Smooth muscle cell (in vitro differentiated cells): ENCODE measurements at regions not wholly inside any gene's neighbourhood (a gene's known extent, or its start where the extent isn't known, plus 50 kb on each side); places are given as distances from the start of the nearest gene placed in this dataset.

Experiments used
- DNase-seq: peaks from one replicate; lab custom pipeline; 2025; ENCODE audit not compliant: unreplicated experiment; lab: John Stamatoyannopoulos, UW
- H2AFZ ChIP-seq: fragments of 200-600 bp; sonication (generic); 2 replicates; pipeline ENCODE4 v1.6.0; 2016; ENCODE audit warnings: antibody characterized with exemption, low read depth, mild to moderate bottlenecking
- H3F3A ChIP-seq: fragments of 200-600 bp; sonication (generic); 2 replicates; pipeline ENCODE4 v1.6.0; 2017; ENCODE audit warnings: antibody characterized with exemption, low read depth
- H3K27ac ChIP-seq: fragments of 200-600 bp; sonication (generic); 2 replicates; pipeline ENCODE4 v1.5.1; 2016; ENCODE audit warnings: low read depth, mild to moderate bottlenecking
- H3K27me3 ChIP-seq: fragments of 200-600 bp; sonication (generic); 2 replicates; pipeline ENCODE4 v1.6.1; 2016; ENCODE audit warnings: low read depth, mild to moderate bottlenecking
- H3K36me3 ChIP-seq: fragments of 200-600 bp; sonication (generic); 2 replicates; pipeline ENCODE4 v1.5.1; 2016; ENCODE audit warnings: low read depth
- H3K4me1 ChIP-seq: fragments of 200-600 bp; sonication (generic); 2 replicates; pipeline ENCODE4 v1.5.1; 2016; ENCODE audit warnings: low read depth
- H3K4me2 ChIP-seq: fragments of 200-600 bp; sonication (generic); 2 replicates; pipeline ENCODE4 v1.6.0; 2016; ENCODE audit warnings: mild to moderate bottlenecking
- H3K4me3 ChIP-seq: fragments of 200-600 bp; sonication (generic); 2 replicates; pipeline ENCODE4 v1.5.1; 2016; ENCODE audit warnings: mild to moderate bottlenecking
- H3K79me2 ChIP-seq: fragments of 200-600 bp; sonication (generic); 2 replicates; pipeline ENCODE4 v1.6.0; 2016; ENCODE audit warnings: low read depth, mild to moderate bottlenecking
- H3K9ac ChIP-seq: fragments of 200-600 bp; sonication (generic); 2 replicates; pipeline ENCODE4 v1.6.0; 2016; ENCODE audit warnings: low read depth
- H3K9me3 ChIP-seq: fragments of 200-600 bp; sonication (generic); replicated peaks from 2 replicates; pipeline ENCODE4 v1.5.1; 2016; ENCODE audit warnings: low read depth
- H4K20me1 ChIP-seq: fragments of 200-600 bp; sonication (generic); 2 replicates; pipeline ENCODE4 v1.6.0; 2016; ENCODE audit warnings: low read depth
- WGBS: methylation state at CpG from one replicate; pipeline ENCODE4 v1.1.7; 2016; ENCODE audit warnings: low lambda C conversion rate; 5-methylcytosine and 5-hydroxymethylcytosine counted together
- TF ChIP-seq, protein P1 (sequence below): fragments of 200-600 bp; sonication (generic); IDR thresholded peaks from 2 replicates; pipeline ENCODE4 v1.5.1; 2017; ENCODE audit warnings: borderline replicate concordance, mild to moderate bottlenecking, antibody characterized with exemption; ENCODE audit not compliant: insufficient read depth, poor library complexity, severe bottlenecking

DNA sequence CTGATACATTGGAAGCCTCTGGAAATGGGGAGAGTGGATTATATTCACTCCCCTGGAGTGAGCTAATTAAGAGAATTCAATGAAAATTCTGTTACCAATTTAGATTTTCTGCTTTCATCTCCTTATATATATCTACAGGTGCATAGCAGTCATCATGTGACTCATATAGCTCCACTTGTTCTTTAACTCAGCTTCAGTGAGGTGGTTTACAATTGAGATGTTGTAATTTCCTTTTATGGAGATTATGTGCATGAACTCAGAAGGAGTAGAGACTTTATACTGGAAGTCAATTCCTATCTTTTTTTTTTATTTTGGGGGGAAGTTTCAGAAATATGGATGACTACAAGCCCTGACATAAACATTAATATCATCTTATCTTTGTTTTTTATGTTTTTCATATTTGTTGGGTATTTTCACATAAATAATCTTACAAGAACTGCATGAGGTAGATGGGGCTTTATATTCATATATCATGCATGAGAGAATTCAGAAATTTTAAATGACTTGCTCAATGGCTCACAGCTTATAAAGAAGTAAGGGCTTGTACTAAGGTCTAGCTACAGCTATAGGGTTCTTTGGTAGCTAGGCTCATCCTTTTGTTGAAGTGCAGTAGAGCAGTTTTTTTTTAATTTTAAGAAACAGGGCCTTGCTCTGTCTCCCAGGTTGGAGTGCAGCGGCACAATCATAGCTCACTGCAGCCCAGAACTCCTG lies 92.3 kb upstream of the SCAF11 start:
- WGBS, result 92% methylated on average over 1 of the region's 1 CpG

DNA sequence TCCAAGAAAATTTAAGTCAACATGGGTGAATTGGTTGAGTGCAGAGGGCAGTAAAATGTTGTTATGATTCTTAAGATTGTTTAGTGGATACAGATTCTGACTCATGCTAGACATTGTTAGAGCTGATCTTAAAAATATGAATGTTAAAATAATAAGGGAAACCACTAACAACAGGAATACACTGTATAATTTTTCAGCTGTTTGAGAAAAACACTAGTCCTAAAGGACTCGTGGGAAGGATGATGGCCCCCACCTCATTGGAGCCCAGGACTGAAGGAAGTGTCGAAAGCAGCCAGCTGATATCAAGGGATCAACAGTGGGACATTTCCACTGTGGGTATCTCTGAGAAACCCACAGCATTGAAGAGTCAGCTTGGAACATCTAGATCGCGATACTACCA lies 82.9 kb upstream of the SCAF11 start:
- H3K4me2 ChIP-seq, result no peak overlapping the region
- no peak overlapping the region for H3K9ac ChIP-seq
- H3K4me3 ChIP-seq, result no peak overlapping the region
- H3K27me3 ChIP-seq, result no peaks in the 10 kb centered on the region
- H3K9me3 ChIP-seq, result no peaks in the 10 kb centered on the region
- no peak overlapping the region for H2AFZ ChIP-seq
- no peaks in the 10 kb centered on the region for H3K36me3 ChIP-seq
- no peak overlapping the region for H3K27ac ChIP-seq
- no peaks in the 10 kb centered on the region for H3K79me2 ChIP-seq
- no peak for DNase-seq
- TF ChIP-seq, protein P1, sequence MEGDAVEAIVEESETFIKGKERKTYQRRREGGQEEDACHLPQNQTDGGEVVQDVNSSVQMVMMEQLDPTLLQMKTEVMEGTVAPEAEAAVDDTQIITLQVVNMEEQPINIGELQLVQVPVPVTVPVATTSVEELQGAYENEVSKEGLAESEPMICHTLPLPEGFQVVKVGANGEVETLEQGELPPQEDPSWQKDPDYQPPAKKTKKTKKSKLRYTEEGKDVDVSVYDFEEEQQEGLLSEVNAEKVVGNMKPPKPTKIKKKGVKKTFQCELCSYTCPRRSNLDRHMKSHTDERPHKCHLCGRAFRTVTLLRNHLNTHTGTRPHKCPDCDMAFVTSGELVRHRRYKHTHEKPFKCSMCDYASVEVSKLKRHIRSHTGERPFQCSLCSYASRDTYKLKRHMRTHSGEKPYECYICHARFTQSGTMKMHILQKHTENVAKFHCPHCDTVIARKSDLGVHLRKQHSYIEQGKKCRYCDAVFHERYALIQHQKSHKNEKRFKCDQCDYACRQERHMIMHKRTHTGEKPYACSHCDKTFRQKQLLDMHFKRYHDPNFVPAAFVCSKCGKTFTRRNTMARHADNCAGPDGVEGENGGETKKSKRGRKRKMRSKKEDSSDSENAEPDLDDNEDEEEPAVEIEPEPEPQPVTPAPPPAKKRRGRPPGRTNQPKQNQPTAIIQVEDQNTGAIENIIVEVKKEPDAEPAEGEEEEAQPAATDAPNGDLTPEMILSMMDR, result no peak
- no peaks in the 10 kb centered on the region for H3F3A ChIP-seq
- no peaks in the 10 kb centered on the region for H4K20me1 ChIP-seq
- 86% methylated on average over 4 of the region's 4 CpGs for WGBS
- H3K4me1 ChIP-seq, result no peaks in the 10 kb centered on the region

More for the DNA sequence above, 92.3 kb upstream of the SCAF11 start:
- Histone ChIP-seq H3K79me2 (no peaks in the 10 kb centered on the region), H3K36me3 (no peaks in the 10 kb centered on the region), H2AFZ (no peak overlapping the region), H4K20me1 (no peaks in the 10 kb centered on the region), H3K4me1 (no peaks in the 10 kb centered on the region), H3K27ac (no peak overlapping the region), H3K4me2 (no peak overlapping the region), H3K4me3 (no peak overlapping the region), H3F3A (no peaks in the 10 kb centered on the region), H3K9ac (no peak overlapping the region), H3K9me3 (no peaks in the 10 kb centered on the region), H3K27me3 (no peaks in the 10 kb centered on the region)
- DNase-seq, result no peak
- TF ChIP-seq, protein P1, result no peak

- peak overlapping the region; percentile 39 for H2AFZ ChIP-seq
- H3K27ac ChIP-seq, result no peak overlapping the region
- no peak overlapping the region for H3K4me3 ChIP-seq
- no peaks in the 10 kb centered on the region for H3K4me1 ChIP-seq
- no peak overlapping the region for H3K4me2 ChIP-seq
- H3F3A ChIP-seq, result no peaks in the 10 kb centered on the region
- TF ChIP-seq, protein P1, result peak; percentile 88
- no peak overlapping the region for H3K9ac ChIP-seq
- H3K36me3 ChIP-seq, result no peaks in the 10 kb centered on the region
- no peaks in the 10 kb centered on the region for H3K79me2 ChIP-seq
- H3K27me3 ChIP-seq, result no peaks in the 10 kb centered on the region
- peak; percentile 12 for DNase-seq
- WGBS, result 61% methylated on average over 8 of the region's 8 CpGs
- no peaks in the 10 kb centered on the region for H4K20me1 ChIP-seq
- H3K9me3 ChIP-seq, result no peaks in the 10 kb centered on the region
These were observed 81.6 kb upstream of the SCAF11 start for GRCh38 chr12:46071769-46072624.
